Nephron (organoid): ENCODE measurements at regions not wholly inside any gene's neighbourhood (a gene's known extent, or its start where the extent isn't known, plus 50 kb on each side); places are given as distances from the start of the nearest gene placed in this dataset.

ENCODE experiments used
- H3K27ac Mint-ChIP-seq, 3 experiments: 2 replicates each; pipeline ENCODE4 v1.8.0; 2020; ENCODE audit warnings: mixed read lengths in 3 of 3, mild to moderate bottlenecking in 2 of 3, moderate library complexity in 1 of 3
- H3K27me3 Mint-ChIP-seq: 2 replicates; pipeline ENCODE4 v1.8.0; 2021; ENCODE audit warnings: low read depth, mild to moderate bottlenecking, moderate library complexity, mixed read lengths
- H3K36me3 Mint-ChIP-seq: 2 replicates; pipeline ENCODE4 v1.8.0; 2020; ENCODE audit warnings: low read depth, mixed read lengths
- H3K4me1 Mint-ChIP-seq: 2 replicates; pipeline ENCODE4 v1.8.0; 2020; ENCODE audit warnings: mixed read lengths
- H3K4me3 Mint-ChIP-seq, 3 experiments: 2 replicates each; pipeline ENCODE4 v1.8.0; 2020; ENCODE audit warnings: mild to moderate bottlenecking in 3 of 3, mixed read lengths in 3 of 3, moderate library complexity in 2 of 3
- H3K9me3 Mint-ChIP-seq: 2 replicates; pipeline ENCODE4 v1.8.0; 2020; ENCODE audit warnings: mixed read lengths
- TF ChIP-seq, protein P1 (sequence below), 3 experiments: fragments of 200-600 bp; sonication (generic); IDR thresholded peaks; one replicate each; pipeline ENCODE4 v1.5.0; 2021; ENCODE audit warnings: antibody characterized with exemption in 3 of 3; ENCODE audit not compliant: unreplicated experiment in 3 of 3

GRCh38 chr11:79592824-79593223, 152.0 kb upstream of the TENM4 start:
- H3K36me3 Mint-ChIP-seq, result peaks cover 3% of the 10 kb centered on the region
- peaks cover 19% of the 10 kb centered on the region for H3K9me3 Mint-ChIP-seq
- H3K4me1 Mint-ChIP-seq, result no peaks in the 10 kb centered on the region
- H3K4me3 Mint-ChIP-seq, result no peak overlapping the region
- H3K27me3 Mint-ChIP-seq, result peaks cover 45% of the 10 kb centered on the region
- H3K27ac Mint-ChIP-seq, result peak overlapping the region in 1 of 3 experiments; percentile 13
- TF ChIP-seq, protein P1, sequence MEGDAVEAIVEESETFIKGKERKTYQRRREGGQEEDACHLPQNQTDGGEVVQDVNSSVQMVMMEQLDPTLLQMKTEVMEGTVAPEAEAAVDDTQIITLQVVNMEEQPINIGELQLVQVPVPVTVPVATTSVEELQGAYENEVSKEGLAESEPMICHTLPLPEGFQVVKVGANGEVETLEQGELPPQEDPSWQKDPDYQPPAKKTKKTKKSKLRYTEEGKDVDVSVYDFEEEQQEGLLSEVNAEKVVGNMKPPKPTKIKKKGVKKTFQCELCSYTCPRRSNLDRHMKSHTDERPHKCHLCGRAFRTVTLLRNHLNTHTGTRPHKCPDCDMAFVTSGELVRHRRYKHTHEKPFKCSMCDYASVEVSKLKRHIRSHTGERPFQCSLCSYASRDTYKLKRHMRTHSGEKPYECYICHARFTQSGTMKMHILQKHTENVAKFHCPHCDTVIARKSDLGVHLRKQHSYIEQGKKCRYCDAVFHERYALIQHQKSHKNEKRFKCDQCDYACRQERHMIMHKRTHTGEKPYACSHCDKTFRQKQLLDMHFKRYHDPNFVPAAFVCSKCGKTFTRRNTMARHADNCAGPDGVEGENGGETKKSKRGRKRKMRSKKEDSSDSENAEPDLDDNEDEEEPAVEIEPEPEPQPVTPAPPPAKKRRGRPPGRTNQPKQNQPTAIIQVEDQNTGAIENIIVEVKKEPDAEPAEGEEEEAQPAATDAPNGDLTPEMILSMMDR (IDR thresholded peaks at IDR 0.05; ENCODE audit: unreplicated experiment in 3 of 3), result no peak

- peaks cover 22% of the 10 kb centered on the region for H3K9me3 Mint-ChIP-seq
Measured at GRCh38 chr11:79592406-79592805, 151.6 kb upstream of the TENM4 start.

GRCh38 chr11:79582434-79582833, 141.6 kb upstream of the TENM4 start:
- H3K36me3 Mint-ChIP-seq, result peaks cover 10% of the 10 kb centered on the region
- TF ChIP-seq, protein P1 (IDR thresholded peaks at IDR 0.05; ENCODE audit: unreplicated experiment in 3 of 3), result no peak
- peaks cover 14% of the 10 kb centered on the region for H3K9me3 Mint-ChIP-seq

More at GRCh38 chr11:79592406-79592805, 151.6 kb upstream of the TENM4 start:
- H3K27ac Mint-ChIP-seq, result peak overlapping the region in 2 of 3 experiments; percentile 2 to 13
- no peak overlapping the region for H3K4me3 Mint-ChIP-seq
- H3K27me3 Mint-ChIP-seq, result peaks cover 45% of the 10 kb centered on the region
- TF ChIP-seq, protein P1 (IDR thresholded peaks at IDR 0.05; ENCODE audit: unreplicated experiment in 3 of 3), result no peak
- peaks cover 3% of the 10 kb centered on the region for H3K36me3 Mint-ChIP-seq
- no peaks in the 10 kb centered on the region for H3K4me1 Mint-ChIP-seq

GRCh38 chr11:79579063-79579462, 138.2 kb upstream of the TENM4 start:
- H3K4me1 Mint-ChIP-seq, result peaks cover 9% of the 10 kb centered on the region
- TF ChIP-seq, protein P1 (IDR thresholded peaks at IDR 0.05; ENCODE audit: unreplicated experiment in 3 of 3), result no peak
- H3K27me3 Mint-ChIP-seq, result peaks cover 5% of the 10 kb centered on the region
- H3K4me3 Mint-ChIP-seq, result no peak overlapping the region
- H3K9me3 Mint-ChIP-seq, result no peaks in the 10 kb centered on the region
- no peak overlapping the region for H3K27ac Mint-ChIP-seq
- H3K36me3 Mint-ChIP-seq, result no peaks in the 10 kb centered on the region

More at GRCh38 chr11:79582434-79582833, 141.6 kb upstream of the TENM4 start:
- no peak overlapping the region for H3K27ac Mint-ChIP-seq
- no peak overlapping the region for H3K4me3 Mint-ChIP-seq
- peaks cover 9% of the 10 kb centered on the region for H3K4me1 Mint-ChIP-seq
- peaks cover 7% of the 10 kb centered on the region for H3K27me3 Mint-ChIP-seq

GRCh38 chr11:79578116-79578515, 137.3 kb upstream of the TENM4 start:
- H3K36me3 Mint-ChIP-seq, result no peaks in the 10 kb centered on the region
- H3K27ac Mint-ChIP-seq, result no peak overlapping the region
- no peak overlapping the region for H3K4me3 Mint-ChIP-seq
- peaks cover 9% of the 10 kb centered on the region for H3K4me1 Mint-ChIP-seq
- peaks cover 5% of the 10 kb centered on the region for H3K27me3 Mint-ChIP-seq
- TF ChIP-seq, protein P1 (IDR thresholded peaks at IDR 0.05; ENCODE audit: unreplicated experiment in 3 of 3), result no peak
- no peaks in the 10 kb centered on the region for H3K9me3 Mint-ChIP-seq

GRCh38 chr11:79575701-79576100, 134.9 kb upstream of the TENM4 start:
- Mint-ChIP-seq H3K27ac (no peak overlapping the region), H3K4me1 (peaks cover 9% of the 10 kb centered on the region), H3K27me3 (peaks cover 5% of the 10 kb centered on the region), H3K9me3 (no peaks in the 10 kb centered on the region), H3K36me3 (no peaks in the 10 kb centered on the region), H3K4me3 (no peak overlapping the region)
- TF ChIP-seq, protein P1 (IDR thresholded peaks at IDR 0.05; ENCODE audit: unreplicated experiment in 3 of 3), result no peak
